Chondrocyte (in vitro differentiated cells): ENCODE measurements at regions not wholly inside any gene's neighbourhood (a gene's known extent, or its start where the extent isn't known, plus 50 kb on each side); places are given as distances from the start of the nearest gene placed in this dataset.
A peak's percentile ranks its signal among the peaks of the same experiment; 100 is the strongest.

Experiments used
- DNase-seq: peaks from one replicate; pipeline ENCODE4 v3.0.0; 2021; ENCODE audit warnings: mixed read lengths, low spot score
- H3K27ac Mint-ChIP-seq: one replicate; pipeline ENCODE4 v1.8.0; 2021; ENCODE audit warnings: mild to moderate bottlenecking, moderate library complexity, mixed read lengths; ENCODE audit not compliant: unreplicated experiment
- H3K27me3 Mint-ChIP-seq: 2 replicates; pipeline ENCODE4 v1.8.0; 2021; ENCODE audit warnings: low read depth, mixed read lengths
- H3K36me3 Mint-ChIP-seq: 2 replicates; pipeline ENCODE4 v1.8.0; 2021; ENCODE audit warnings: low read depth, mixed read lengths
- H3K4me1 Mint-ChIP-seq: 2 replicates; pipeline ENCODE4 v1.8.0; 2021; ENCODE audit warnings: low read depth, mild to moderate bottlenecking, mixed read lengths
- H3K4me3 Mint-ChIP-seq: one replicate; pipeline ENCODE4 v1.8.0; 2021; ENCODE audit warnings: mild to moderate bottlenecking, moderate library complexity, mixed read lengths; ENCODE audit not compliant: unreplicated experiment
- H3K9me3 Mint-ChIP-seq: 2 replicates; pipeline ENCODE4 v1.8.0; 2021; ENCODE audit warnings: low read depth, mixed read lengths
- TF ChIP-seq, protein P1 (sequence below): fragments of 200-600 bp; sonication (generic); IDR thresholded peaks from 2 replicates; pipeline ENCODE4 v1.5.0; 2021; ENCODE audit warnings: antibody characterized with exemption, mild to moderate bottlenecking, moderate library complexity

DNA sequence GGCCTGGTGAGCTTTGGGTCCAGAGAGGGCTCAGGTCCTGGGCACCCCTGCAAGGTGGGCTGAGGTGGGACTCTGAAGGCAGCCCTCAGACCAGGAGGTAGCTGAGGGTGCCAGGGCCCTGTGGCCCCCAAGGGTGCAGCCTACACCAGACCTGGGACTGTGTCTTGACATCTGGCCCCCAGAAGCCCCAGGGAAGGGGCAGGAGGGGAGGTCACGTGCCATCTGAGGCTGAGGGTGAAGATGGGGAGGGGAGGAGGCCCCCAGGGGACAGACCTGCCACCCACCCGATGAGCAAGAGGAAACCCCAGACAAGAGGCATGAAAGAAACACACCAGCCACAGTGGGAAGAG is 520.2 kb downstream of the BRD1 start:
- Mint-ChIP-seq H3K9me3 (no peaks in the 10 kb centered on the region), H3K27ac (no peak overlapping the region), H3K36me3 (no peaks in the 10 kb centered on the region), H3K4me1 (no peaks in the 10 kb centered on the region), H3K27me3 (peaks cover 45% of the 10 kb centered on the region), H3K4me3 (no peak overlapping the region)
- TF ChIP-seq, protein P1, sequence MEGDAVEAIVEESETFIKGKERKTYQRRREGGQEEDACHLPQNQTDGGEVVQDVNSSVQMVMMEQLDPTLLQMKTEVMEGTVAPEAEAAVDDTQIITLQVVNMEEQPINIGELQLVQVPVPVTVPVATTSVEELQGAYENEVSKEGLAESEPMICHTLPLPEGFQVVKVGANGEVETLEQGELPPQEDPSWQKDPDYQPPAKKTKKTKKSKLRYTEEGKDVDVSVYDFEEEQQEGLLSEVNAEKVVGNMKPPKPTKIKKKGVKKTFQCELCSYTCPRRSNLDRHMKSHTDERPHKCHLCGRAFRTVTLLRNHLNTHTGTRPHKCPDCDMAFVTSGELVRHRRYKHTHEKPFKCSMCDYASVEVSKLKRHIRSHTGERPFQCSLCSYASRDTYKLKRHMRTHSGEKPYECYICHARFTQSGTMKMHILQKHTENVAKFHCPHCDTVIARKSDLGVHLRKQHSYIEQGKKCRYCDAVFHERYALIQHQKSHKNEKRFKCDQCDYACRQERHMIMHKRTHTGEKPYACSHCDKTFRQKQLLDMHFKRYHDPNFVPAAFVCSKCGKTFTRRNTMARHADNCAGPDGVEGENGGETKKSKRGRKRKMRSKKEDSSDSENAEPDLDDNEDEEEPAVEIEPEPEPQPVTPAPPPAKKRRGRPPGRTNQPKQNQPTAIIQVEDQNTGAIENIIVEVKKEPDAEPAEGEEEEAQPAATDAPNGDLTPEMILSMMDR, result no peak
- peak; percentile 74 for DNase-seq

DNA sequence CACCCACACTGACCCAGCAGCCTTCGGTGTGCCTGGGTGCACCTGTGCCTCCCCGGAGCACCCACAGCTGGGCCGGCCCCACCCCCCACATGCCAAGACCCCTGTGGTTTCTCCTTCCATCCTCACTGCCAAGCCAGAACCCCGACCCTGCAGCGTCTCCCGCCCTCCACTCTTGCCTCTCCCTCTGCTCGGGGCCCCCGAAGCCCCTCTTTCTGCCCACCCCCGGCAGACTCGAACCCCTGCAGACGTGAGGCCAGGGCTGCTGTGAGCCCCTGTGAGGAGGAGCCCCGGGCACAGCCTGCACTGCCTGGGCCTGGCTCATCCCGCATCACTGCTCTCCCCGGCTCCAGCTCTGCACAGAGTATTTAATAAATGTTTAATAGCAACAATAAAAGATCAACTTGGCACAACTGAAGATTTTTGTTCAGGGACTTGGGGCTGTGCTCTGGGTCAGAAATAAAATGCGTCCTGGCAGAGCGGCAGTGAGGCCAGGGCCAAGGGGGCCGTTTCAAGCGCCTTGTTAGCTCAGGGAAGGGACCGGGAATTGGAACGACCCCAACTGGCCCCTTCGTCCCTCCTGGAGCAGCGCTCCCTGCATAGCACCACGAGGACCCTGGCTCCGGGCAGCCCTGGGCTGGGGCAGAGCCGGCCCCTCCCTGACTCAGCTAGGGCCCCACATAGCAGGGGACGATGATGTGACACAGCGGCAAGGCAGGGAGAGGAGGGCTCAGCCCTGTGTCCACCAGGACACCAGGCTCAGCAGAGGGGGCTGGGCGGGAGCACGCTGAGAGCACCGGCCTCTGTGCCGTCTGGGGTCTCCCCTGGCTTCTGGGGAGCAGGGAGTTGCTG is 520.8 kb downstream of the BRD1 start:
- no peaks in the 10 kb centered on the region for H3K9me3 Mint-ChIP-seq
- H3K36me3 Mint-ChIP-seq, result no peaks in the 10 kb centered on the region
- no peaks in the 10 kb centered on the region for H3K4me1 Mint-ChIP-seq
- peak; percentile 89 for DNase-seq
- no peak overlapping the region for H3K27ac Mint-ChIP-seq
- H3K27me3 Mint-ChIP-seq, result peaks cover 45% of the 10 kb centered on the region
- TF ChIP-seq, protein P1, result no peak
- H3K4me3 Mint-ChIP-seq, result no peak overlapping the region

DNA sequence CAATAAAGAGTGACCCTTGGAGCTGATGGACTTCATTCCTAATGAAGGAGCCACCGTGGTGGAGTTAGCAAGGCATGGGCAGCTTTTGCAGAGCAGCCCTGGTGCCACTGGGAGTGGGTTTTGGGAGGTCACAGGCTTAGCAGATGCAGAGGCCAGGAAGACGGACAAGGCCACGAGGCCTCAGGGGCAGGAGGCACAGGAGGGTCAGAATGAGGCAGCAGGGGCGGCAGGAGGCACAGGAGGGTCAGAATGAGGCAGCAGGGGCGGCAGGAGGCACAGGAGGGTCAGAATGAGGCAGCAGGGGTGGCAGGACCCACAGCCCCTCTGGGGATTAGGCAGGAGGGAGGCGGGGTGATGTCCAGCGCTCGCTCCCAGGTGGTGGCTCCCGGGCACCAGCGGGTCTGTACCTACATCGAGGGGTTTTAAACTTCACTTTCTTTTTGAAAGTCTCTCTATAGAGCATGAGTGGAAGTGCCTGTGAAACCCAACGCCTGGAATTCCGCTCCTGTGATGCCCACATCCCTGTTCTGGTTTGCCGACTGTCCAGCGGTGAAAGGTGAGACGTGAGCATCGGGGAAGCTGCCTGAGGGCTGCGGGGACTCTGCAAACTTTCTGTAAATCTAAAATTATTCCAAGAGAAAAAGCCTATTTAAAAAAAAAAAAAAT is 521.6 kb downstream of the BRD1 start:
- Mint-ChIP-seq H3K27ac (no peak overlapping the region), H3K4me3 (no peak overlapping the region), H3K36me3 (no peaks in the 10 kb centered on the region), H3K4me1 (no peaks in the 10 kb centered on the region), H3K27me3 (peaks cover 43% of the 10 kb centered on the region), H3K9me3 (no peaks in the 10 kb centered on the region)
- DNase-seq, result peak; percentile 41
- TF ChIP-seq, protein P1, result no peak

DNA sequence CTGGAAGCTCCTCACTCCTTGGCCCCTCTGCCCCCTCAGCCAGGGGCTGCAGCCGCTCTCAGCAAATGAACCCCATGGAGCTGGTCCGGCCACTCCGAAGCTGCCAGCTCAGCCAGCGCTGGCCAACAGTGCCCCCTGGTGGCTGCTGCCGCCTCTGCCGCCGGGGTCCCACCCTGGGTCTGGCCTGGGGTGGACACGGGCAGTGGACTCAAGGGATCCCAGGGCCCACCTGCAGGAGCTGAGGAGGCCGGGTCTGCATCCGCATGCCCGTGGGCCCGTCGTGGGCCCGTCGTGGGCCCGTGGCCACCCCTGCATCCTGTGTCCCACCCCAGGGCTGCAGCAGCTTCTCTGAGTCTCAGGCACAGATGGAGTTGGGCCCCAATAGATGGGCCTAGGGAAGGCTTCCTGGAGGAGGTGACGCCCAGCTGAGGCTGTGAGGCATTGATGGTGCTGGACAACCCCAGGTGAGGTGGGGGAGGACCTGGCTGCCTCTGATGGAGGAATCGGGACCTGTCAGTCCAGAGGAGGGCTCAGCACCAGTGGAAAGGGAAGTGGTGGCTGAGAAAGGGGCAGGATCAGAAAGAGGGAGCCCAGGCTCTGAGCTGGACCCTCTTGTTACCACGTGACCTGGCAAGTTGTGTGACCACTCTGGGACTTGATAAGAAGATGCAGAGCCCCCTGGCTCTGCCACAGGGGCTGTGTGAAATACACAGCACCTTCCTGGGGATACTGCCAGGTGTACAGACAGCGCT is 522.3 kb downstream of the BRD1 start:
- peak; percentile 86 for DNase-seq
- Mint-ChIP-seq H3K36me3 (no peaks in the 10 kb centered on the region), H3K27me3 (peaks cover 36% of the 10 kb centered on the region), H3K9me3 (no peaks in the 10 kb centered on the region), H3K4me3 (no peak overlapping the region), H3K4me1 (no peaks in the 10 kb centered on the region), H3K27ac (peak overlapping the region; percentile 22)
- TF ChIP-seq, protein P1, result peak; percentile 95

DNA sequence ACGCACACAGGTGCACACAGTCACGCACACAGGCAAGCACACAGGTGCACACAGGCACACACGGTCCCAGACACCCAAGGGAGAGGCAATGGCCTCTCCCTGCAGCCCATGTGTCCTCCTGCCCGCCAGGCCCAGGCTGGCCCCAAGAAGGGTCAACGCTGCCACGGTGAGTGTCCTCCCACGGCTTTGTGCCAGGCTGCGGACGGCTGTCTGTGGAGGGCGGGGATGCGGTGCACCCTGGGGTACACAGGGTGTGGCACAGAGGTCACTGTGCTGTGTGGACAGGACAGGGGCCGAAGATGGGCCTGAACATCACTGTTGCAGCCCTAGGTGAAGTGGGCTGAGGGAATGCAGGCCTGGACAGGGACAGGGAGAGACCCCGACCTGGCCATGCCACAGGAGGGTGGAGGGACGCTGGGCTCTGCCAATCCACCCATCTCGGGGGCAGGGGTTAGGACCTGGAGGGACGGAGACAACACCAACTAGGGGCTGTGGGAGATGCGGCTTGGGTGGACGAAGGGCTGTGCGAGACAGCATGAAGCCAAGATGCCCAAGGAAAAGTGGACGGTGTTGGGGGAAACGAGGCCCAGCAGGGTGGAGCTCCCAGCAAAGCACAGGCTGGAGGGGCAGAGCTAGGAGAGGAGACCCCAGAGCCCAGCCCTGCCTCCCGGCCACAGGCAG is 523.8 kb downstream of the BRD1 start:
- peaks cover 24% of the 10 kb centered on the region for H3K27me3 Mint-ChIP-seq
- no peaks in the 10 kb centered on the region for H3K36me3 Mint-ChIP-seq
- H3K4me3 Mint-ChIP-seq, result no peak overlapping the region
- no peaks in the 10 kb centered on the region for H3K4me1 Mint-ChIP-seq
- H3K27ac Mint-ChIP-seq, result no peak overlapping the region
- no peaks in the 10 kb centered on the region for H3K9me3 Mint-ChIP-seq
- TF ChIP-seq, protein P1, result no peak
- DNase-seq, result peak; percentile 86
